WTC11 (cell line): ENCODE measurements at regions not wholly inside any gene's neighbourhood (a gene's known extent, or its start where the extent isn't known, plus 50 kb on each side); places are given as distances from the start of the nearest gene placed in this dataset.

Experiments used
- ATAC-seq: fragments of 200-7000 bp; cut with Tn5 transposase; 2 replicates; pipeline ENCODE4 v1.10.0; 2021; ENCODE audit warnings: mild to moderate bottlenecking, moderate library complexity
- CTCF ChIA-PET: fragments of 300-600 bp; sonication (Branson Sonifier 250); formaldehyde crosslinking; loops from one replicate; lab custom pipeline; 2021; ENCODE audit warnings: antibody characterized with exemption; lab: Charles Lee
- POLR2A ChIA-PET: fragments of 350-600 bp; sonication (Branson Sonifier 250); formaldehyde crosslinking; loops from one replicate; lab custom pipeline; 2021; ENCODE audit warnings: antibody characterized with exemption; lab: Charles Lee
- DNase-seq: peaks from one replicate; pipeline ENCODE4 v3.0.0; 2021; ENCODE audit warnings: low spot score
- H3K27ac Mint-ChIP-seq: 2 replicates; pipeline ENCODE4 v1.8.0; 2021; ENCODE audit warnings: mixed read lengths
- H3K27me3 Mint-ChIP-seq: 2 replicates; pipeline ENCODE4 v1.8.0; 2021; ENCODE audit warnings: low read depth, mild to moderate bottlenecking, moderate library complexity, mixed read lengths
- H3K36me3 Mint-ChIP-seq: 2 replicates; pipeline ENCODE4 v1.8.0; 2021; ENCODE audit warnings: mixed read lengths
- H3K4me1 Mint-ChIP-seq: 2 replicates; pipeline ENCODE4 v1.8.0; 2022; ENCODE audit warnings: mixed read lengths
- H3K4me3 Mint-ChIP-seq: 2 replicates; pipeline ENCODE4 v1.8.0; 2021; ENCODE audit warnings: mild to moderate bottlenecking, moderate library complexity, mixed read lengths
- H3K9me3 Mint-ChIP-seq: 2 replicates; pipeline ENCODE4 v1.8.0; 2021; ENCODE audit warnings: mixed read lengths
- CREB1 ChIP-seq: sonication (generic); formaldehyde crosslinking; IDR thresholded peaks from 2 replicates; pipeline ENCODE4 v1.8.0; 2023; ENCODE audit warnings: mild to moderate bottlenecking, missing genetic modification reagents
- ESRRA ChIP-seq: sonication (generic); formaldehyde crosslinking; IDR thresholded peaks from 2 replicates; pipeline ENCODE4 v1.8.1; 2022; ENCODE audit warnings: mild to moderate bottlenecking, missing genetic modification reagents, borderline replicate concordance
- FOXJ3 ChIP-seq: sonication (generic); formaldehyde crosslinking; IDR thresholded peaks from 2 replicates; pipeline ENCODE4 v1.9.0; 2021; ENCODE audit warnings: missing genetic modification reagents, mild to moderate bottlenecking, borderline replicate concordance
- FOXP4 ChIP-seq: sonication (generic); formaldehyde crosslinking; IDR thresholded peaks from 2 replicates; pipeline ENCODE4 v1.8.0; 2022; ENCODE audit warnings: mild to moderate bottlenecking, missing genetic modification reagents
- GABPB1 ChIP-seq: sonication (generic); formaldehyde crosslinking; IDR thresholded peaks from 2 replicates; pipeline ENCODE4 v1.8.1; 2023; ENCODE audit warnings: mild to moderate bottlenecking, missing genetic modification reagents
- GTF2I ChIP-seq: fragments of 250-450 bp; sonication (Bioruptor Pico); conservative IDR thresholded peaks from 2 replicates; pipeline ENCODE4 v1.4.0; 2021; ENCODE audit warnings: mild to moderate bottlenecking
- IRF2 ChIP-seq: sonication (generic); formaldehyde crosslinking; IDR thresholded peaks from 2 replicates; pipeline ENCODE4 v1.8.0; 2022; ENCODE audit warnings: low read depth, missing genetic modification reagents, borderline replicate concordance
- JAZF1 ChIP-seq: fragments of 250-450 bp; sonication (Bioruptor Pico); IDR thresholded peaks from 2 replicates; pipeline ENCODE4 v1.9.0; 2021; ENCODE audit warnings: moderate library complexity, mild to moderate bottlenecking, inconsistent platforms
- JUN ChIP-seq: sonication (generic); formaldehyde crosslinking; IDR thresholded peaks from 2 replicates; pipeline ENCODE4 v1.8.0; 2023; ENCODE audit warnings: mild to moderate bottlenecking, missing genetic modification reagents
- KAT7 ChIP-seq: sonication (generic); formaldehyde crosslinking; IDR thresholded peaks from 2 replicates; pipeline ENCODE4 v1.8.1; 2023; ENCODE audit warnings: missing genetic modification reagents, mild to moderate bottlenecking, borderline replicate concordance
- MAX ChIP-seq: sonication (generic); formaldehyde crosslinking; IDR thresholded peaks from 2 replicates; pipeline ENCODE4 v1.8.0; 2022; ENCODE audit warnings: mild to moderate bottlenecking, missing genetic modification reagents
- MYBL2 ChIP-seq: sonication (generic); formaldehyde crosslinking; IDR thresholded peaks from 2 replicates; pipeline ENCODE4 v1.8.1; 2023; ENCODE audit warnings: mild to moderate bottlenecking, moderate library complexity, missing genetic modification reagents
- NFYB ChIP-seq: sonication (generic); formaldehyde crosslinking; conservative IDR thresholded peaks from 2 replicates; pipeline ENCODE4 v1.8.0; 2022; ENCODE audit warnings: low read depth, missing genetic modification reagents
- NR1H2 ChIP-seq: sonication (generic); formaldehyde crosslinking; IDR thresholded peaks from 2 replicates; pipeline ENCODE4 v1.9.0; 2021; ENCODE audit warnings: mild to moderate bottlenecking, moderate library complexity, missing genetic modification reagents
- NR2C2 ChIP-seq: sonication (generic); formaldehyde crosslinking; IDR thresholded peaks from 2 replicates; pipeline ENCODE4 v1.8.0; 2022; ENCODE audit warnings: mild to moderate bottlenecking, missing genetic modification reagents
- NR3C1 ChIP-seq: sonication (generic); formaldehyde crosslinking; conservative IDR thresholded peaks from 2 replicates; pipeline ENCODE4 v1.8.1; 2023; ENCODE audit warnings: low read depth, mild to moderate bottlenecking, missing genetic modification reagents
- OVOL2 ChIP-seq: fragments of 250-450 bp; sonication (Bioruptor Pico); IDR thresholded peaks from 2 replicates; pipeline ENCODE4 v1.9.0; 2021; ENCODE audit warnings: mild to moderate bottlenecking, borderline replicate concordance
- SOX15 ChIP-seq: fragments of 250-450 bp; sonication (Bioruptor Pico); IDR thresholded peaks from 2 replicates; pipeline ENCODE4 v1.9.0; 2021; ENCODE audit warnings: mild to moderate bottlenecking
- TEAD1 ChIP-seq: sonication (generic); formaldehyde crosslinking; IDR thresholded peaks from 2 replicates; pipeline ENCODE4 v1.8.0; 2022; ENCODE audit warnings: mild to moderate bottlenecking, missing genetic modification reagents
- TP53 ChIP-seq: sonication (generic); formaldehyde crosslinking; IDR thresholded peaks from 2 replicates; pipeline ENCODE4 v1.8.1; 2023; ENCODE audit warnings: mild to moderate bottlenecking, missing genetic modification reagents
- ZNF121 ChIP-seq: sonication (generic); formaldehyde crosslinking; IDR thresholded peaks from 2 replicates; pipeline ENCODE4 v1.8.0; 2023; ENCODE audit warnings: missing genetic modification reagents
- ZNF219 ChIP-seq: sonication (generic); formaldehyde crosslinking; IDR thresholded peaks from 2 replicates; pipeline ENCODE4 v1.8.0; 2023; ENCODE audit warnings: missing genetic modification reagents, mild to moderate bottlenecking, borderline replicate concordance
- ZNF263 ChIP-seq: sonication (generic); formaldehyde crosslinking; IDR thresholded peaks from 2 replicates; pipeline ENCODE4 v1.8.1; 2022; ENCODE audit warnings: low read depth, mild to moderate bottlenecking, moderate library complexity, missing genetic modification reagents
- ZNF317 ChIP-seq: sonication (generic); formaldehyde crosslinking; IDR thresholded peaks from 2 replicates; pipeline ENCODE4 v1.8.1; 2023; ENCODE audit warnings: low read depth, mild to moderate bottlenecking, moderate library complexity, missing genetic modification reagents, borderline replicate concordance
- ZNF532 ChIP-seq: fragments of 250-450 bp; sonication (Bioruptor Pico); IDR thresholded peaks from 2 replicates; pipeline ENCODE4 v1.9.0; 2021; ENCODE audit warnings: mild to moderate bottlenecking, borderline replicate concordance
- ZNF671 ChIP-seq: fragments of 250-450 bp; sonication (Bioruptor Pico); IDR thresholded peaks from 2 replicates; pipeline ENCODE4 v1.8.0; 2021; ENCODE audit warnings: mild to moderate bottlenecking

DNA sequence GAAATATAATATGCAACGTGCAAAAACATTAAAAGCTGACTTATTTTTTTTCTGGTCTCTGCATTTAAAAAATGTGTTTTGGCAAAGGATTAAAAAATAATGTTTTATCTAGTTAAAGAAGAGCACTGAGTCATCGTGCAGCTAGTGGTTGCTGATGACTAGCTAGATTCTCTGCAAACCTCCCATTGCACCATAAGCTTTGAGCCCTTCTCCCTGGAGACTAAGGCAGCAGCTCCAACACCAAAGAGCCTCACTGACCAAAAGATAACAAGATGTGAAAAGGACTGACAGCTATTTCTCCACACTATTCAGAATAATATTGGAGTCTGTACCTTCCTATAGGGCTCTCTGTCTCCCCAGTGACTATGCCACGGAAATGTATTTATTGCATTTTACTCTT lies 424.3 kb downstream of the SLITRK2 start:
- H3K9me3 Mint-ChIP-seq, result peaks cover 57% of the 10 kb centered on the region
- no peak overlapping the region for H3K27ac Mint-ChIP-seq
- ATAC-seq (no peak), DNase-seq (no peak)
- no peaks in the 10 kb centered on the region for H3K4me1 Mint-ChIP-seq
- H3K4me3 Mint-ChIP-seq, result no peak overlapping the region
- POLR2A ChIA-PET, result no interaction called here
- no peak for TF ChIP-seq FOXJ3 (CRISPR knock-in tag)
- TF ChIP-seq NR2C2 (CRISPR knock-in tag), result no peak
- no peak for TF ChIP-seq NR3C1 (CRISPR knock-in tag)
- TF ChIP-seq TEAD1, result no peak
- TF ChIP-seq NFYB, result no peak
- no peak for TF ChIP-seq ZNF121 (CRISPR knock-in tag)
- no peak for TF ChIP-seq MAX (CRISPR knock-in tag)
- TF ChIP-seq ZNF219 (CRISPR knock-in tag), result no peak
- TF ChIP-seq, all 79 proteins: peak for 0
- CTCF ChIA-PET, result no interaction called here
- peaks cover 6% of the 10 kb centered on the region for H3K27me3 Mint-ChIP-seq
- peaks cover 41% of the 10 kb centered on the region for H3K36me3 Mint-ChIP-seq

DNA sequence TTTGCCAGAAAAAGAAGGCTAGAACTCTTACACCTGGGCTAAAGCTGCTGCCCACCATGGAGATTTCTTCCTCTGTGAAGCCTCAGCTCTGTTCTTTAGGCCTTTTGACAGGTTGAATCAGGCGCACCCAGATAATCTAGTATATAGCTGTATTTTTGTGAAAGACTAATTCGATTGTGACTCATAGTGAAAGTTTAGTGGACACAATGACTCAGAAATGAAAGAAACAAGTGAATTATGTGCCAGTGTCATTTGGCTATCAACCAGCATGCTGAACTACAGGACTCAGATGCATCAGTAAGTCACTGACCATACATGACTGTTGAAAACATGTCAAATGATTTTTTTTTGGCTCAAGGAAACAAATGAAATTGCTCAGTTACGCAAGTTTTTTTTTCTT lies 425.4 kb downstream of the SLITRK2 start:
- Mint-ChIP-seq H3K36me3 (peaks cover 40% of the 10 kb centered on the region), H3K4me1 (no peaks in the 10 kb centered on the region), H3K27ac (no peak overlapping the region)
- CTCF ChIA-PET, result no interaction called here
- TF ChIP-seq IRF2 (CRISPR knock-in tag) (no peak), ZNF317 (no peak), TP53 (CRISPR knock-in tag) (no peak), ESRRA (CRISPR knock-in tag) (no peak), JUN (CRISPR knock-in tag) (no peak), ZNF263 (CRISPR knock-in tag) (no peak), JAZF1 (no peak), ZNF671 (no peak)
- TF ChIP-seq, all 79 proteins: peak for 0
- H3K9me3 Mint-ChIP-seq, result peaks cover 58% of the 10 kb centered on the region
- ATAC-seq (no peak), DNase-seq (no peak)
- H3K4me3 Mint-ChIP-seq, result no peak overlapping the region
- H3K27me3 Mint-ChIP-seq, result peaks cover 3% of the 10 kb centered on the region
- POLR2A ChIA-PET, result no interaction called here

DNA sequence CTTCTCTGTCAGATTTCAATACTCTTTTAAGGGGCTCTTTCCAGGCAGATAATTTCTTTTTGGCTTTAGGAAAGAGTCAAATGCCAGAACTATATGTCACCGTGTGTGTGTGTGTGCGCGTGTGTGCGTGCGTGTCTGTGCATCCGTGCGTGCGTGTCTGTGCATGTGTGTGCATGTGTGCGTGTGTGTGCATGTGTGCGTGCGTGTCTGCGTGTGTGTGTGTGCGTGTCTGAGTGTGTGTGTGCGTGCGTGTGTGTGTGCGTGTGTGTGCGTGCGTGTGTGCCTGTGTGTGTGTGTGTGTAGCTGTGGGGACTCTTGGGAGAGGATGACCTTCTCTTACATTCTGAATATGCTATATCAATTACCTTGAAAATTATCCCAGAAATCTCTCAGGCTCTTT lies 441.6 kb downstream of the SLITRK2 start:
- no peak overlapping the region for H3K4me3 Mint-ChIP-seq
- TF ChIP-seq CREB1 (CRISPR knock-in tag), result no peak
- TF ChIP-seq ZNF671, result no peak
- TF ChIP-seq NR1H2 (CRISPR knock-in tag), result no peak
- TF ChIP-seq NFYB, result no peak
- TF ChIP-seq ZNF219 (CRISPR knock-in tag), result no peak
- TF ChIP-seq MYBL2 (CRISPR knock-in tag), result no peak
- TF ChIP-seq SOX15, result no peak
- TF ChIP-seq ZNF121 (CRISPR knock-in tag), result no peak
- POLR2A ChIA-PET, result no interaction called here
- no peaks in the 10 kb centered on the region; the same call in 1 of the 2 replicates for H3K27me3 Mint-ChIP-seq
- no peaks in the 10 kb centered on the region for H3K4me1 Mint-ChIP-seq
- peaks cover 17% of the 10 kb centered on the region for H3K36me3 Mint-ChIP-seq
- DNase-seq (no peak), ATAC-seq (no peak)
- H3K9me3 Mint-ChIP-seq, result peaks cover 46% of the 10 kb centered on the region
- CTCF ChIA-PET, result no interaction called here
- H3K27ac Mint-ChIP-seq, result no peak overlapping the region

GRCh38 chrX:146264763-146265375 lies 447.2 kb downstream of the SLITRK2 start:
- peaks cover 18% of the 10 kb centered on the region for H3K36me3 Mint-ChIP-seq
- ChIA-PET POLR2A (no interaction called here), CTCF (no interaction called here)
- TF ChIP-seq OVOL2 (CRISPR knock-in tag), result no peak
- TF ChIP-seq FOXJ3 (CRISPR knock-in tag), result no peak
- no peak for TF ChIP-seq GTF2I (CRISPR knock-in tag)
- TF ChIP-seq GABPB1 (CRISPR knock-in tag), result no peak
- TF ChIP-seq KAT7 (CRISPR knock-in tag), result no peak
- TF ChIP-seq ZNF219 (CRISPR knock-in tag), result no peak
- TF ChIP-seq FOXP4 (CRISPR knock-in tag), result no peak
- no peak for TF ChIP-seq CREB1 (CRISPR knock-in tag)
- no peak for TF ChIP-seq ZNF532 (CRISPR knock-in tag)
- TF ChIP-seq TP53 (CRISPR knock-in tag), result no peak
- ATAC-seq (no peak), DNase-seq (no peak)
- no peaks in the 10 kb centered on the region for H3K4me1 Mint-ChIP-seq
- no peak overlapping the region for H3K27ac Mint-ChIP-seq
- peaks cover 45% of the 10 kb centered on the region for H3K9me3 Mint-ChIP-seq
- no peak overlapping the region for H3K4me3 Mint-ChIP-seq
- H3K27me3 Mint-ChIP-seq, result no peaks in the 10 kb centered on the region
